Mammary epithelial cell (primary cell): ENCODE measurements at regions not wholly inside any gene's neighbourhood (a gene's known extent, or its start where the extent isn't known, plus 50 kb on each side); places are given as distances from the start of the nearest gene placed in this dataset.

Source experiments
- CTCF ChIP-seq, 2 donors: IDR thresholded peaks in 1 of 2; conservative IDR thresholded peaks in 1 of 2; 2 replicates each; pipeline ENCODE4 v1.5.1; 2011 to 2012; ENCODE audit warnings: inconsistent platforms in 2 of 2, low read length in 2 of 2, mild to moderate bottlenecking in 2 of 2, control low read depth in 1 of 2, low read depth in 1 of 2; ENCODE audit not compliant: insufficient read depth in 1 of 2; ENCODE audit errors: extremely low read depth in 1 of 2
- EZH2 ChIP-seq: IDR thresholded peaks from 2 replicates; pipeline ENCODE4 v1.6.1; 2012; ENCODE audit warnings: low read length, inconsistent platforms, borderline replicate concordance

GRCh38 chr2:60296219-60296955 is 257.1 kb downstream of the BCL11A start:
- TF ChIP-seq CTCF (conservative IDR thresholded peaks at IDR 0.05 in 1 of 2, IDR thresholded peaks at IDR 0.05 in 1 of 2; ENCODE audit: extremely low read depth in 1 of 2, insufficient read depth in 1 of 2, low read depth in 1 of 2, low read length in 2 of 2) = no peak
- TF ChIP-seq EZH2 = no peak
